ENCODE measurements at regions not wholly inside any gene's neighbourhood (a gene's known extent, or its start where the extent isn't known, plus 50 kb on each side); places are given as distances from the start of the nearest gene placed in this dataset.

- TF ChIP-seq CTCF (IDR thresholded peaks at IDR 0.05; ENCODE audit: insufficient read depth, low read length, poor library complexity, severe bottlenecking) (no peak), EZH2phosphoT487 (conservative IDR thresholded peaks at IDR 0.05; ENCODE audit: low read length) (no peak)
Observed at GRCh38 chr1:4463631-4464030, 190.8 kb upstream of the AJAP1 start.
